BLaER1 treated with 17β-estradiol and CSF1 and Interleukin-3, amounts not matched to agents 10 nM and 100 nM (cell line): ENCODE measurements at regions not wholly inside any gene's neighbourhood (a gene's known extent, or its start where the extent isn't known, plus 50 kb on each side); places are given as distances from the start of the nearest gene placed in this dataset.
A peak's percentile ranks its signal among the peaks of the same experiment; 100 is the strongest.
"Not testable (repeated sequence)": the region's sequence is repeated elsewhere in the genome, so short reads cannot be mapped to it uniquely, and the experiment has no call there.

Source experiments
- H3K27ac ChIP-seq, 11 experiments: shearing (Covaris generic); formaldehyde crosslinking; 2 replicates each; pipeline ENCODE4 v1.8.1; 2022
- H3K27me3 ChIP-seq, 11 experiments: shearing (Covaris generic); formaldehyde crosslinking; 2 replicates each; pipeline ENCODE4 v1.8.1; 2022
- H3K36me3 ChIP-seq, 11 experiments: shearing (Covaris generic); formaldehyde crosslinking; 2 replicates each; pipeline ENCODE4 v1.8.1; 2022
- H3K4me1 ChIP-seq, 10 experiments: shearing (Covaris generic); formaldehyde crosslinking; 2 replicates each; pipeline ENCODE4 v1.8.1; 2022
- H3K4me2 ChIP-seq, 11 experiments: shearing (Covaris generic); formaldehyde crosslinking; 2 replicates each; pipeline ENCODE4 v1.8.1; 2022
- H3K4me3 ChIP-seq, 10 experiments: shearing (Covaris generic); formaldehyde crosslinking; 2 replicates each; pipeline ENCODE4 v1.8.1; 2022
- H3K9ac ChIP-seq, 11 experiments: shearing (Covaris generic); formaldehyde crosslinking; 2 replicates each; pipeline ENCODE4 v1.8.1; 2022
- H3K9me3 ChIP-seq, 11 experiments: shearing (Covaris generic); formaldehyde crosslinking; replicated peaks in 1 of 11; 2 replicates each; pipeline ENCODE4 v1.8.1; 2022
- H4K20me1 ChIP-seq, 11 experiments: shearing (Covaris generic); formaldehyde crosslinking; 2 replicates each; pipeline ENCODE4 v1.8.1; 2022
- Cebpa-rat ChIP-seq, 11 experiments: shearing (Covaris generic); IDR thresholded peaks; 2 replicates each; pipeline ENCODE4 v1.8.1; 2022

DNA sequence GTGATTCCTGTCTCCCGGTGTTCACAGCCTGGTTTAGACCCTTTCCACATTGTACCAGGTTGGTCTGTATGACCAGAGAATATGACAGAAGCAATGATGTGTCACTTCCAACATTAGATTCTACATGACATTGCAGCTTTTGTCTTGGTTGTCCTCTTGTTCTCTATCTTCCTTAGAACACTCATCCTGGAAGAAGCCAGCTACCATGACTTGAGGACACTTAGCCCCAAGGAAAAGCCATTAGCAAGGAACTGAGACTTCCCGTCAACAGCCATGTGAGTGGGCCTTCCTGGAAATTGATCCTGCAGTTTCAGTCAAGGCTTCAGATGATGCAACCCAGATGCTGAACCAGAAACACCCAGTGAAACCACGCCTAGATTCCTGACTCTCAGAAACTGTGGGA, 143.3 kb downstream of the MREG start:
- Histone ChIP-seq H3K4me1 (peaks cover 0 to 30% (median 2%) of the 10 kb centered on the region in 10 experiments; a peak in 9 of 20 replicates), H3K27ac (peak overlapping the region in 4 of 11 experiments; percentile 15 to 58 (median 42); a peak in 7 of 22 replicates), H3K27me3 (no peaks in the 10 kb centered on the region), H3K4me2 (peak overlapping the region in 5 of 11 experiments; percentile 22 to 58 (median 40); a peak in 8 of 22 replicates), H3K9ac (no peak overlapping the region), H3K9me3 (no peaks in the 10 kb centered on the region), H3K4me3 (no peak overlapping the region), H4K20me1 (no peaks in the 10 kb centered on the region), H3K36me3 (no peaks in the 10 kb centered on the region)
- TF ChIP-seq Cebpa-rat (IDR thresholded peaks at IDR 0.05), result peak in 2 of 11 experiments; percentile 58 to 69; a peak in 2 of 22 replicates

DNA sequence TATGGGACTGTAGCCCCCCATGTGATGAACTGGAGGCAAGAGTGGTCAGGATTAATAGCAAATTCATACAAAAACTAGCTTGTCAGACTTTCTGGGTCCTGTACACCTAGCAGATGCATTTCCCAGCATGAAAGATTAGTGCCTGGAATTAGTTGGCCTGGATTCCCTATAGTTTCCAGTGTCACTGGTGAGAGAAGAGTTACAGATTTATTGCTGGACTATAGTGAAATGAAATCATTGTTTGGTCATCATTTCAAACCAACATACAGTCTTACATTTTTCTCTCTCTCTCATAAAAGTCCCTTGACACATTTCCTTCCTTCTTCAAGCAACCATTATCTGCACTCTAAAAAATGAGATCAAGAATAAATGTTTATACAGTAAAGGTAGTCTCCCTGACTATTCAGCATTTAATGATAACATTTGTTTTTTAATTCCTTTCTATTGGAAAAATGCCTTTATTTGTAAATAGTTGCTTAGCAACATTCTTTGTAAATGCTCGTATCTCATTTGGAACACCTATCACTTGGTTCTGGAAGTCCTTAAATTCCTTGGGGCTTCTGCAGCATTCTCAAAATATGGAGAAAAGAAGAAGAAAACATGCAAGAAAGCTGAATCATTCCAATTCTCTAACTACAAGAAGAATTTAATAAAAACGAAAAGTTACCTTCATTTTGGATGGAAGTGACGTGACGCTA, 144.4 kb downstream of the MREG start:
- no peaks in the 10 kb centered on the region for H3K27me3 ChIP-seq
- H3K9me3 ChIP-seq, result no peaks in the 10 kb centered on the region
- H3K27ac ChIP-seq, result peak overlapping the region in 1 of 11 experiments; percentile 58; a peak in 1 of 22 replicates
- no peak overlapping the region for H3K9ac ChIP-seq
- peak overlapping the region in 3 of 11 experiments; percentile 40 to 58 (median 45); a peak in 4 of 22 replicates for H3K4me2 ChIP-seq
- H3K4me1 ChIP-seq, result peaks cover 0 to 30% (median 2%) of the 10 kb centered on the region in 10 experiments; a peak in 9 of 20 replicates
- no peaks in the 10 kb centered on the region for H4K20me1 ChIP-seq
- no peaks in the 10 kb centered on the region for H3K36me3 ChIP-seq
- TF ChIP-seq Cebpa-rat (IDR thresholded peaks at IDR 0.05), result no peak
- H3K4me3 ChIP-seq, result no peak overlapping the region

DNA sequence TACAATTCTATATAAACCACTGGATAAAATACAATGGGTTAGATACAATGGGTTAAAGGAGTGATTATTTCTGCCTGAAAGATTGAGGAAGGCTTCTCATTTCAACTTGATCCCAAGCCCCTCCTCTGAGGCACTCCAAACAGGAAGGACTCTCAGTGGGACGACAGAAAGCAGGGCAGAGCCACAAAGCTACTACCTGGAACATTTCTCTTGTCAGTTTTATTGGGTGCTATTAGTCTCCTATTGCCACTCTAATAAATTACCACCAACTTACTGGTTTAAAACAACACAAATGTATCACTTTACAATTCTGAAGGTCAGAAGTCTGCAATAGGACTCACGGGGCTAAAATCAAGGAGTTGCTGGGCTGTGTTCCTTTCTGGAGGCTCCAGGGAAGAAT, 146.7 kb downstream of the MREG start:
- Histone ChIP-seq H3K9me3 (no peaks in the 10 kb centered on the region; a peak in 1 of 22 replicates), H3K36me3 (no peaks in the 10 kb centered on the region), H3K4me2 (no peak overlapping the region), H3K4me3 (no peak overlapping the region), H3K9ac (no peak overlapping the region), H3K27me3 (no peaks in the 10 kb centered on the region), H3K27ac (no peak overlapping the region), H4K20me1 (no peaks in the 10 kb centered on the region), H3K4me1 (peaks cover 0 to 30% (median 2%) of the 10 kb centered on the region in 10 experiments; a peak in 9 of 20 replicates)
- no peak for TF ChIP-seq Cebpa-rat (IDR thresholded peaks at IDR 0.05)

DNA sequence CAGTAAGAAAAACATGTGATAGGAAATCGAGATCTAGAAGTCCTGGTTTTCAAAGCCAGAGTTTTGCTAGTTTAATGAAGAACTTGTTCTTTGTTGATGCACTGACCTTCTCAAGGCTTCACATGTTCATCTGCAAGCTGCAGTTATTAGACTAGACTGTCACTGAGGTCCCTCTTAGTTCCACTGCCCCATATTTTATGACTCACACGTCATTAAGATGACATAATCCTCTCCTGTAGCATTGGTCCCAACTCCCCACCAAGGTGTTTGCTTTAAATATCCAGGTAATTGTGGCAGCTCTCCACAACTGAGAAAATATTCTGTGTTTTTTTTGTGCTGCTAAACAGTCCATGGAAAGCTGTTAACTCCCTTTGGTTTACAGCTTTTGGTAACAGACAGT, 149.7 kb downstream of the MREG start:
- H3K27me3 ChIP-seq, result no peaks in the 10 kb centered on the region
- H3K4me3 ChIP-seq, result no peak overlapping the region
- H3K27ac ChIP-seq, result no peak overlapping the region
- H3K9ac ChIP-seq, result no peak overlapping the region
- peaks cover 0 to 12% (median 0%) of the 10 kb centered on the region in 10 experiments; a peak in 8 of 20 replicates for H3K4me1 ChIP-seq
- no peak overlapping the region for H3K4me2 ChIP-seq
- H3K9me3 ChIP-seq, result peaks cover 0 to 18% (median 7%) of the 10 kb centered on the region in 11 experiments; a peak in 12 of 22 replicates
- no peaks in the 10 kb centered on the region for H3K36me3 ChIP-seq
- no peaks in the 10 kb centered on the region for H4K20me1 ChIP-seq
- TF ChIP-seq Cebpa-rat (IDR thresholded peaks at IDR 0.05), result no peak

DNA sequence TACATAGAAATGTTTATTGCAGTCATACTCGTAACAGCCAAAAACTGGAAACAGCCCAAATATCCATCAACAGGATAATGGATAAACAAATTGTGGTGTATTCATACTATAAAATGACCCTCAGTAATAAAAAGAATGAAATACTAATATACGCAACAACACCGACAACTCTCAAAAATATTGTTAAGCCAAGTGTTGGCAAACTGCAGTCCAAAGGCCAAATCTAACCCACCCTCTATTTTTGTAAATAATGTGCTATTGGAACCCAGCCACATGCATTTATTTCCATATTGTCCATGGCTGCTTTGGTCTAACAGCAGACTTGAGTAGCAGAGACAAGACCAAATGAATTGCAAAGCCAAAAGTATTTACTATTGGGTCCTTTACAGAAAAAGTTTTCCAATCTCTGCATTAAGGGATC, 151.0 kb downstream of the MREG start:
- no peaks in the 10 kb centered on the region for H3K27me3 ChIP-seq
- no peaks in the 10 kb centered on the region for H3K36me3 ChIP-seq
- H3K27ac ChIP-seq, result no peak overlapping the region
- peaks cover 0 to 18% (median 7%) of the 10 kb centered on the region in 11 experiments; a peak in 12 of 22 replicates for H3K9me3 ChIP-seq
- H4K20me1 ChIP-seq, result no peaks in the 10 kb centered on the region
- no peak overlapping the region for H3K4me2 ChIP-seq
- H3K4me1 ChIP-seq, result peaks cover 0 to 11% (median 0%) of the 10 kb centered on the region in 10 experiments; a peak in 6 of 20 replicates
- H3K9ac ChIP-seq, result no peak overlapping the region
- H3K4me3 ChIP-seq, result no peak overlapping the region
- TF ChIP-seq Cebpa-rat (IDR thresholded peaks at IDR 0.05), result no peak

DNA sequence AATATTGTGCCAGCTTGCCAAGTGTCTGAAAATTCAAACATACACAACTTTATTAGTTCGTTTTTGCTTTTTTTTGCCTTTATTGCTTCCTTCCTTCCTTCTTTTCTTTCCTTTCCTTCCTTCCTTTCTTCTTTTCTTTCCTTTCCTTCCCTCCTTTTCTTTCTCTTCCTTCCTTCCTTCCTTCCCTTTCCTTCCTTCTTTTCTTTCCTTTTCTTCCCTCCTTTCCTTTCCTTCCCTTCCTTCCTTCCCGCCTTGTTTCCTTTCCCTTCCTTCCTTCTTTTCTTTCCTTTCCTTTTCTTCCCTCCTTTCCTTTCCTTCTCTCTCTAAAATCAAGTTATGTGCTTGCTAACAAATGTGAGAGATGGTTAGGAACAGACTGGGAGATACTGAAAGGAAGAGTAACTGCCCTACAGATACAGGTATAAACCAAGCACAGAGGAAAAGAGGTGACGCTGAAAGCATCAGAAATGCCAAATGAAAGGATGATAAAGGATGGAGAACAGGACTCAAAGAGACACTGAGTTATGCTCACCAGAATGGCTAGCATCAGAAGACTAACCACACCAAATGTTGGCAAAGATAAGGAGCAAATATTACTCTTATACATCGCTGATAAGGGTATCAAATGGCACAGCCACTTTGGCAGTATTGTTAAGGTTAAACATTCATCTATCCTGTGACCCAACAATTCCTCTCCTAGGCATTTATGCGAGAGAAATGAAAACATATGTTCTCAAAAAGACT, 151.6 kb downstream of the MREG start:
- H3K9ac ChIP-seq, result no peak overlapping the region
- H3K4me2 ChIP-seq, result no peak overlapping the region

DNA sequence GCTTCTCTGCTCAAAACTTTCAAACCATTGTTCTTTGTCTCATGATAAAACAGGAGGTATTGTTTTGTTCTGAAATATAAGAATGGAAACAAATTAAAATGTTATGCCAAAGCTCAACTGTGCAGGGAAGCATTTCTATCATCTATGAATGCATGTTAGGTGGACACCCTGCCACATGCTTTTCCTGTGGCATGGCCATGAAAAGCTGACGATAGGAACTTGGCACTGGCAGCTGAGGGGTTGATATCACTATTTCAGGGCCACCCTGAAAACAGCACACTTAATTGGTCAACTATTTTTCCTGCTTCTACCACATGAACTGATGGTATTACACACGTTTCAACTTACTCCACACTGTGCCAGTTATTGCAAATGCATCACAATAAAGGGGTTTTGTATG, 157.3 kb downstream of the MREG start:
- H3K27me3 ChIP-seq, result no peaks in the 10 kb centered on the region
- no peak for TF ChIP-seq Cebpa-rat (IDR thresholded peaks at IDR 0.05)

More for the DNA sequence above, 151.6 kb downstream of the MREG start:
- Histone ChIP-seq H3K9me3 (peaks cover 0 to 18% (median 7%) of the 10 kb centered on the region in 11 experiments; a peak in 12 of 22 replicates), H4K20me1 (no peaks in the 10 kb centered on the region), H3K27ac (no peak overlapping the region), H3K36me3 (no peaks in the 10 kb centered on the region), H3K4me1 (peaks cover 0 to 11% (median 0%) of the 10 kb centered on the region in 10 experiments; a peak in 6 of 20 replicates), H3K4me3 (no peak overlapping the region), H3K27me3 (no peaks in the 10 kb centered on the region)
- no peak for TF ChIP-seq Cebpa-rat (IDR thresholded peaks at IDR 0.05)

DNA sequence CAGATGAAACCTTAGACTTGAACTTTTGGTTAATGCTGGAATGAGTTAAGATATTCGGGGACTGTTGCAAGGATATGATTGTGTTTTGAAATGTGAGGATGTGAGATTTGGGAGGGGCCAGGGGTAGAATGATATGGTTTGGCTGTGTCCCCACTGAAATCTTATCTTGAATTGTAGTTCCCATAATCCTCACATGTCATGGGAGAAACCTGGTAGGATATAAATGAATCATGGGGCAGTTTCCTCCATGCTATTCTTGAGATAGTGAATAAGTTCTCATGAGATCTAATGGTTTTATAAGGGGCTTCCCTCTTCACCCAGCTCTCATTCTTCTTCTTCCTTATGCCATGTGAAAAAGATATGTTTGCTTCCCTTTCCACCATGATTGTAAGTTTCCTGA, 158.0 kb downstream of the MREG start:
- not testable (repeated sequence) for H3K9ac ChIP-seq, H4K20me1 ChIP-seq, H3K27me3 ChIP-seq, H3K4me2 ChIP-seq, H3K4me3 ChIP-seq, H3K27ac ChIP-seq, H3K4me1 ChIP-seq
- Histone ChIP-seq H3K9me3 (peaks cover 20 to 42% (median 26%) of the 10 kb centered on the region in 11 experiments; a peak in 21 of 22 replicates), H3K36me3 (peaks cover 0 to 12% (median 0%) of the 10 kb centered on the region in 11 experiments; a peak in 2 of 22 replicates)

More for the DNA sequence above, 157.3 kb downstream of the MREG start:
- Histone ChIP-seq H3K9ac (no peak overlapping the region), H3K4me1 (peaks cover 0 to 11% (median 0%) of the 10 kb centered on the region in 10 experiments; a peak in 6 of 20 replicates), H3K27ac (no peak overlapping the region), H3K4me3 (no peak overlapping the region), H4K20me1 (no peaks in the 10 kb centered on the region), H3K36me3 (peaks cover 0 to 12% (median 0%) of the 10 kb centered on the region in 11 experiments; a peak in 2 of 22 replicates), H3K9me3 (peaks cover 20 to 50% (median 29%) of the 10 kb centered on the region in 11 experiments; a peak in 21 of 22 replicates), H3K4me2 (no peak overlapping the region)

DNA sequence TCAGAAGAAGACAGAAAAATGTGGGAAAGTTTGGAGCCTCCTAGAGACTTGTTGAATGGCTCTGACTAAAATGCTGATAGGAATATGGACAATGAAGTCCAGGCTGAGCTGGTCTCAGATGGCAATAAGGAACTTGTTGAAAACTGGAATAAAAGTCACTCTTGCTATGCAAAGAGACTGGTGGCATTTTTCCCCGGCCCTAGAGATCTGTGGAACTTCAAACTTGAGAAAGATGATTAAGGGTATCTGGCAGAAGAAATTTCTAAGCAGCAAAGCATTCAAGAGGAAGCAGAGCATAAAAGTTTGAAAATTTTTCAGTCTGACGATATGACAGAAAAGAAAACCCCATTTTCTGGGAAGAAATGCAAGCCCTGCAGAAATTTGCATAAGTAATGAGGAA, 159.3 kb downstream of the MREG start:
- Histone ChIP-seq H3K36me3 (peaks cover 0 to 12% (median 0%) of the 10 kb centered on the region in 11 experiments; a peak in 2 of 22 replicates), H3K9me3 (peaks cover 18 to 38% (median 23%) of the 10 kb centered on the region in 11 experiments; a peak in 21 of 22 replicates), H3K9ac (no peak overlapping the region), H3K4me2 (no peak overlapping the region), H3K4me1 (no peaks in the 10 kb centered on the region), H4K20me1 (no peaks in the 10 kb centered on the region), H3K27me3 (no peaks in the 10 kb centered on the region), H3K4me3 (no peak overlapping the region), H3K27ac (no peak overlapping the region)
- no peak for TF ChIP-seq Cebpa-rat (IDR thresholded peaks at IDR 0.05)
